Smooth muscle cell (in vitro differentiated cells): ENCODE measurements at regions not wholly inside any gene's neighbourhood (a gene's known extent, or its start where the extent isn't known, plus 50 kb on each side); places are given as distances from the start of the nearest gene placed in this dataset.

Experiments
- DNase-seq: peaks from one replicate; lab custom pipeline; 2025; ENCODE audit not compliant: unreplicated experiment; lab: John Stamatoyannopoulos, UW
- H2AFZ ChIP-seq: fragments of 200-600 bp; sonication (generic); 2 replicates; pipeline ENCODE4 v1.6.0; 2016; ENCODE audit warnings: antibody characterized with exemption, low read depth, mild to moderate bottlenecking
- H3F3A ChIP-seq: fragments of 200-600 bp; sonication (generic); 2 replicates; pipeline ENCODE4 v1.6.0; 2017; ENCODE audit warnings: antibody characterized with exemption, low read depth
- H3K27ac ChIP-seq: fragments of 200-600 bp; sonication (generic); 2 replicates; pipeline ENCODE4 v1.5.1; 2016; ENCODE audit warnings: low read depth, mild to moderate bottlenecking
- H3K27me3 ChIP-seq: fragments of 200-600 bp; sonication (generic); 2 replicates; pipeline ENCODE4 v1.6.1; 2016; ENCODE audit warnings: low read depth, mild to moderate bottlenecking
- H3K36me3 ChIP-seq: fragments of 200-600 bp; sonication (generic); 2 replicates; pipeline ENCODE4 v1.5.1; 2016; ENCODE audit warnings: low read depth
- H3K4me1 ChIP-seq: fragments of 200-600 bp; sonication (generic); 2 replicates; pipeline ENCODE4 v1.5.1; 2016; ENCODE audit warnings: low read depth
- H3K4me2 ChIP-seq: fragments of 200-600 bp; sonication (generic); 2 replicates; pipeline ENCODE4 v1.6.0; 2016; ENCODE audit warnings: mild to moderate bottlenecking
- H3K4me3 ChIP-seq: fragments of 200-600 bp; sonication (generic); 2 replicates; pipeline ENCODE4 v1.5.1; 2016; ENCODE audit warnings: mild to moderate bottlenecking
- H3K79me2 ChIP-seq: fragments of 200-600 bp; sonication (generic); 2 replicates; pipeline ENCODE4 v1.6.0; 2016; ENCODE audit warnings: low read depth, mild to moderate bottlenecking
- H3K9ac ChIP-seq: fragments of 200-600 bp; sonication (generic); 2 replicates; pipeline ENCODE4 v1.6.0; 2016; ENCODE audit warnings: low read depth
- H3K9me3 ChIP-seq: fragments of 200-600 bp; sonication (generic); replicated peaks from 2 replicates; pipeline ENCODE4 v1.5.1; 2016; ENCODE audit warnings: low read depth
- H4K20me1 ChIP-seq: fragments of 200-600 bp; sonication (generic); 2 replicates; pipeline ENCODE4 v1.6.0; 2016; ENCODE audit warnings: low read depth
- WGBS: methylation state at CpG from one replicate; pipeline ENCODE4 v1.1.7; 2016; ENCODE audit warnings: low lambda C conversion rate; 5-methylcytosine and 5-hydroxymethylcytosine counted together
- TF ChIP-seq, protein P1 (sequence below): fragments of 200-600 bp; sonication (generic); IDR thresholded peaks from 2 replicates; pipeline ENCODE4 v1.5.1; 2017; ENCODE audit warnings: borderline replicate concordance, mild to moderate bottlenecking, antibody characterized with exemption; ENCODE audit not compliant: insufficient read depth, poor library complexity, severe bottlenecking

DNA sequence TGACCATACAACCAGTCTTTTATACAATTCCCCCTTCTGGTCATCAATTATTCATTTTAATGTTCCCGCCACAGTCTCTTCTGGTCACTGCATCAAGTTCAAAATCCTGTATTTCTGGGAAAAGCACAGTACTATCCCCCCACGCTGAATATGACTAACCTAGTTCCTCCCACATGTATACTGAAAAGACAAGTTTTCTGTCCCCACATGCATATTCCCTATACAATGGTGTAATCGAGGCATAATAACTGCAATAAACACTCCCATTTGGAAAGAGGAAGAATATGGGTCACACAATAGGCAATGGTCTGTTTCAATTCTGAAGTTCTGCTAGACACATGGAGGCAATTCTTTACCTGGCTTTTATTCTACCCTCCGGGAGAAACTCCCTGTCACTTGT, 344.9 kb downstream of the EFNA5 start:
- H3K36me3 ChIP-seq = no peaks in the 10 kb centered on the region
- no peak overlapping the region for H3K4me2 ChIP-seq
- no peak for DNase-seq
- H2AFZ ChIP-seq = no peak overlapping the region
- no peaks in the 10 kb centered on the region for H3F3A ChIP-seq
- H3K9ac ChIP-seq = no peak overlapping the region
- no peaks in the 10 kb centered on the region for H3K9me3 ChIP-seq
- H3K79me2 ChIP-seq = no peaks in the 10 kb centered on the region
- no peak overlapping the region for H3K27ac ChIP-seq
- 90% methylated on average over 4 of the region's 4 CpGs for WGBS
- no peaks in the 10 kb centered on the region for H3K4me1 ChIP-seq
- no peaks in the 10 kb centered on the region for H3K27me3 ChIP-seq
- H4K20me1 ChIP-seq = no peaks in the 10 kb centered on the region
- no peak overlapping the region for H3K4me3 ChIP-seq
- TF ChIP-seq, protein P1, sequence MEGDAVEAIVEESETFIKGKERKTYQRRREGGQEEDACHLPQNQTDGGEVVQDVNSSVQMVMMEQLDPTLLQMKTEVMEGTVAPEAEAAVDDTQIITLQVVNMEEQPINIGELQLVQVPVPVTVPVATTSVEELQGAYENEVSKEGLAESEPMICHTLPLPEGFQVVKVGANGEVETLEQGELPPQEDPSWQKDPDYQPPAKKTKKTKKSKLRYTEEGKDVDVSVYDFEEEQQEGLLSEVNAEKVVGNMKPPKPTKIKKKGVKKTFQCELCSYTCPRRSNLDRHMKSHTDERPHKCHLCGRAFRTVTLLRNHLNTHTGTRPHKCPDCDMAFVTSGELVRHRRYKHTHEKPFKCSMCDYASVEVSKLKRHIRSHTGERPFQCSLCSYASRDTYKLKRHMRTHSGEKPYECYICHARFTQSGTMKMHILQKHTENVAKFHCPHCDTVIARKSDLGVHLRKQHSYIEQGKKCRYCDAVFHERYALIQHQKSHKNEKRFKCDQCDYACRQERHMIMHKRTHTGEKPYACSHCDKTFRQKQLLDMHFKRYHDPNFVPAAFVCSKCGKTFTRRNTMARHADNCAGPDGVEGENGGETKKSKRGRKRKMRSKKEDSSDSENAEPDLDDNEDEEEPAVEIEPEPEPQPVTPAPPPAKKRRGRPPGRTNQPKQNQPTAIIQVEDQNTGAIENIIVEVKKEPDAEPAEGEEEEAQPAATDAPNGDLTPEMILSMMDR = no peak

DNA sequence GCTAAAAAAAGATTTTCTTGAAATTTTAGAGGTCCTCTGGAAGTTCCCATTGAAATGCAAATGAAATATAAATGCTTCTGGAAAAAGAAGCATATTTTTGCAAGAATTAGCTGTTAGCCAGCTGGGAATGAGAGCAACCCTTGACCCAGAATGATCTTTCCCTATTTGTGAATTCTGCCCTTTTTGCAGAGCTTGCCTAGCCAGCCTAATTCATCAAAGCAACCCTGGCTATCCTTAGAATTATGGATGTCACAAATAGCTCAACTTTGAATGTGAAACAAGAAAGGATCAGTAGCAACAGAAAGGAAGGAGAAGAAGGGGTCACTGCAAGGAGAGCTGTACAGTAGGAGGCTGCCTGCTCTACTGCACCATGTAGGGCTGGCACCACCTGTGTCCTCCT, 345.9 kb downstream of the EFNA5 start:
- Histone ChIP-seq H3K4me1 (no peaks in the 10 kb centered on the region), H3K36me3 (no peaks in the 10 kb centered on the region), H3K27me3 (no peaks in the 10 kb centered on the region), H3K27ac (no peak overlapping the region), H3K4me2 (no peak overlapping the region), H4K20me1 (no peaks in the 10 kb centered on the region), H3F3A (no peaks in the 10 kb centered on the region), H3K79me2 (no peaks in the 10 kb centered on the region), H3K9ac (no peak overlapping the region), H3K9me3 (no peaks in the 10 kb centered on the region), H3K4me3 (no peak overlapping the region), H2AFZ (no peak overlapping the region)
- TF ChIP-seq, protein P1 = no peak
- DNase-seq = no peak

DNA sequence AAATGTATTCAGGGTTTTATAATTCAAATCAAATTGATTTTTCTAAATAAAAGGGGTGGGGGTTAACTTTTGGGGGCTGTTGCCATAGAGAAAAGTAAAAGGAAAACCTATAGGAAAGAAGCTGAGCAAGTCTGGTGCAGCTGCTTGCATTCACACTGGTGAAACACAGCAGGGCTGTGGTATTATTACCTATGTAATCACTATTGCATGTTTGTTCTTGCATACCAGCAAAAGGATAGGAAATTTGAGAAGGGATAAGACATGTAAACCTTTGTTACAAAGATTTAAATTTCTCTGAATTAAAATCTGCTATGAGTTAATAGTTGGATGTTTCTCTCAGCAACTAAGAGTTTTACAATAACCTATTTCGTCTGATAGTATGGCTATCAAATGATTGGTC, 346.7 kb downstream of the EFNA5 start:
- H3K27me3 ChIP-seq = no peaks in the 10 kb centered on the region
- H3K27ac ChIP-seq = no peak overlapping the region
- H3K4me1 ChIP-seq = no peaks in the 10 kb centered on the region
- H3K36me3 ChIP-seq = no peaks in the 10 kb centered on the region
- TF ChIP-seq, protein P1 = no peak
- 100% methylated on average over 1 of the region's 1 CpG for WGBS
- H3F3A ChIP-seq = no peaks in the 10 kb centered on the region
- no peaks in the 10 kb centered on the region for H4K20me1 ChIP-seq
- H3K79me2 ChIP-seq = no peaks in the 10 kb centered on the region
- no peak overlapping the region for H3K9ac ChIP-seq
- H3K4me2 ChIP-seq = no peak overlapping the region
- H3K9me3 ChIP-seq = no peaks in the 10 kb centered on the region
- no peak overlapping the region for H2AFZ ChIP-seq
- no peak for DNase-seq
- H3K4me3 ChIP-seq = no peak overlapping the region

DNA sequence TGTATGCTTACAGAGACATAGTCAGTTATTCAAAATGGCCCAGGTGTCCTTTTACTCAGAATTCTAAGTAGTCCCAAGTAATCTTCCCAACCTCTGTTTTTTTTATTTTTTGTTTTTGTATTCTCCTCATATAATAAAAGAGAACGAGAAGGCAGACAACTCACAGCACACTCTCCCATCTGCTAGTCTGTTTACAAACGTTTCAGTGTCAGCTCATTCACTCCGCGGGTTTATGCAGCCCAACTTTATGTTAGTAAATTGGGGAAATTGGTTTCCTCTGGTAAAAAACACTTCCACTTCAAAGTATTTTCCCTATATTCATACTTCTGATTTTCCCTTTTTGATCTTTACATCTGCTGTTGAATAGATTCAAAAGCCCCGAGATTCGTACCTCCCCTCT, 347.2 kb downstream of the EFNA5 start:
- no peaks in the 10 kb centered on the region for H4K20me1 ChIP-seq
- no peak for DNase-seq
- TF ChIP-seq, protein P1 = no peak
- H3F3A ChIP-seq = no peaks in the 10 kb centered on the region
- WGBS = 84% methylated on average over 6 of the region's 6 CpGs
- no peak overlapping the region for H3K9ac ChIP-seq
- no peaks in the 10 kb centered on the region for H3K36me3 ChIP-seq
- H3K9me3 ChIP-seq = no peaks in the 10 kb centered on the region
- H3K79me2 ChIP-seq = no peaks in the 10 kb centered on the region
- H3K4me2 ChIP-seq = no peak overlapping the region
- no peak overlapping the region for H2AFZ ChIP-seq
- H3K4me1 ChIP-seq = no peaks in the 10 kb centered on the region
- H3K27me3 ChIP-seq = no peaks in the 10 kb centered on the region
- no peak overlapping the region for H3K4me3 ChIP-seq
- no peak overlapping the region for H3K27ac ChIP-seq
